ENCODE measurements at regions not wholly inside any gene's neighbourhood (a gene's known extent, or its start where the extent isn't known, plus 50 kb on each side); places are given as distances from the start of the nearest gene placed in this dataset.

GRCh38 chr3:176571926-176572325, 625.4 kb downstream of the TBL1XR1 start:
- TF ChIP-seq FOXP1 (CRISPR knock-in tag; IDR thresholded peaks at IDR 0.05) (no peak), EP300 (IDR thresholded peaks at IDR 0.05; ENCODE audit: low read length) (no peak), ZC3H4 (CRISPR knock-in tag; IDR thresholded peaks at IDR 0.05; ENCODE audit: borderline replicate concordance) (no peak), PHTF2 (CRISPR knock-in tag; IDR thresholded peaks at IDR 0.05) (no peak), ZFP36 (IDR thresholded peaks at IDR 0.05; ENCODE audit: low read depth, low read length, partially characterized antibody) (no peak), POLR3A (IDR thresholded peaks at IDR 0.05; ENCODE audit: borderline replicate concordance, extremely low read depth, insufficient read depth, insufficient read length) (no peak), TOE1 (IDR thresholded peaks at IDR 0.05; ENCODE audit: borderline replicate concordance) (no peak), TOE1 (CRISPR knock-in tag; IDR thresholded peaks at IDR 0.05; ENCODE audit: borderline replicate concordance, low read depth) (no peak), KHSRP (IDR thresholded peaks at IDR 0.05) (no peak)
- TF ChIP-seq, protein P1, sequence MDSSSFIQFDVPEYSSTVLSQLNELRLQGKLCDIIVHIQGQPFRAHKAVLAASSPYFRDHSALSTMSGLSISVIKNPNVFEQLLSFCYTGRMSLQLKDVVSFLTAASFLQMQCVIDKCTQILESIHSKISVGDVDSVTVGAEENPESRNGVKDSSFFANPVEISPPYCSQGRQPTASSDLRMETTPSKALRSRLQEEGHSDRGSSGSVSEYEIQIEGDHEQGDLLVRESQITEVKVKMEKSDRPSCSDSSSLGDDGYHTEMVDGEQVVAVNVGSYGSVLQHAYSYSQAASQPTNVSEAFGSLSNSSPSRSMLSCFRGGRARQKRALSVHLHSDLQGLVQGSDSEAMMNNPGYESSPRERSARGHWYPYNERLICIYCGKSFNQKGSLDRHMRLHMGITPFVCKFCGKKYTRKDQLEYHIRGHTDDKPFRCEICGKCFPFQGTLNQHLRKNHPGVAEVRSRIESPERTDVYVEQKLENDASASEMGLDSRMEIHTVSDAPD (CRISPR knock-in tag; IDR thresholded peaks at IDR 0.05): no peak
- intact Hi-C loops (cut with micrococcal nuclease): no loop called here
- Histone ChIP-seq H3K9ac (ENCODE audit: insufficient read depth in 1 of 2, low read depth in 2 of 2, low read length in 2 of 2) (no peak overlapping the region), H3K4me3 (no peak overlapping the region), H3K9me1 (ENCODE audit: control insufficient read depth, insufficient read depth, low read length) (no peaks in the 10 kb centered on the region), H4K20me1 (replicated peaks; ENCODE audit: control insufficient read depth, insufficient read depth, low read length) (no peaks in the 10 kb centered on the region), H3K4me1 (replicated peaks in 1 of 2; ENCODE audit: control insufficient read depth in 2 of 2, insufficient read depth in 2 of 2, low read length in 2 of 2) (no peaks in the 10 kb centered on the region), H3K9me3 (replicated peaks; ENCODE audit: control insufficient read depth, insufficient read depth, low read depth, low read length) (no peaks in the 10 kb centered on the region), H2AFZ (ENCODE audit: low read depth, low read length) (no peak overlapping the region; the same call in 1 of the 2 replicates), H3K27me3 (ENCODE audit: control insufficient read depth in 2 of 2, insufficient read depth in 2 of 2, low read length in 2 of 2) (no peaks in the 10 kb centered on the region), H3K36me3 (ENCODE audit: control insufficient read depth, insufficient read depth, low read length) (no peaks in the 10 kb centered on the region), H3K79me2 (ENCODE audit: control insufficient read depth, insufficient read depth, low read length) (no peaks in the 10 kb centered on the region), H3K4me2 (ENCODE audit: insufficient read depth, low read length) (no peak overlapping the region), H3K27ac (ENCODE audit: extremely low read depth, low read depth, low read length) (no peak overlapping the region)
- CTCF ChIA-PET (ENCODE audit: low intra/inter-chr PET ratio): interaction anchor here (0.6 kb wide), 1 partner anchor 367 kb away, joined by 3 read pairs; no protein-coding TSS in a partner anchor
- 7% methylated on average over 6 of the region's 6 CpGs for WGBS (ENCODE audit: insufficient coverage, low coverage, missing lambda C conversion rate)
- ATAC-seq (no peak), FAIRE-seq (no peak), DNase-seq (ENCODE audit: extremely low read depth in 1 of 4, low spot score in 3 of 4) (no peak)
- in situ Hi-C loops (cut with MboI): no loop called here
- POLR2A ChIA-PET: no interaction called here
- no TSS peak for BruUV-seq (replicated peaks)

All from K562 (cell line).